ENCODE measurements at regions not wholly inside any gene's neighbourhood (a gene's known extent, or its start where the extent isn't known, plus 50 kb on each side); places are given as distances from the start of the nearest gene placed in this dataset.
"Not testable (repeated sequence)": the region's sequence is repeated elsewhere in the genome, so short reads cannot be mapped to it uniquely, and the experiment has no call there.

DNA sequence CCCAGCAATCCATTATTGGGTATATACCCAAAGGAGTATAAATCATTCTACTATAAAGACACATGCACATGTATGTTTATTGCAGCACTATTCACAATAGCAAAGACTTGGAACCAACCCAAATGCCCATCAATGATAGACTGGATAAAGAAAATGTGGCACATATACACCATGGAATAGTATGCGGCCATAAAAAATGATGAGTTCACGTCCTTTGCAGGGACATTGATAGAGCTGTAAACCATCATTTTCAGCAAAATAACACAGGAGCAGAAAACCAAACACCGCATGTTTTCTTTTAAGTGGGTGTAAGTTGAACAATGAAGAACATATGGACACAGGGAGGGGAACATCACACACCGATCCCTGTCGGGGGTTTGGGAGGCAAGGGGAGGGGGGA lies 56.7 kb downstream of the PALS2 start:
- peaks cover 59% of the 10 kb centered on the region for H3K9me3 Mint-ChIP-seq
- H3K36me3 Mint-ChIP-seq (ENCODE audit: low read depth): peaks cover 84% of the 10 kb centered on the region
- not testable (repeated sequence) for DNase-seq; H3K27ac Mint-ChIP-seq; H3K4me1 Mint-ChIP-seq; H3K4me3 Mint-ChIP-seq; H3K27me3 Mint-ChIP-seq (ENCODE audit: low read depth, poor library complexity)

DNA sequence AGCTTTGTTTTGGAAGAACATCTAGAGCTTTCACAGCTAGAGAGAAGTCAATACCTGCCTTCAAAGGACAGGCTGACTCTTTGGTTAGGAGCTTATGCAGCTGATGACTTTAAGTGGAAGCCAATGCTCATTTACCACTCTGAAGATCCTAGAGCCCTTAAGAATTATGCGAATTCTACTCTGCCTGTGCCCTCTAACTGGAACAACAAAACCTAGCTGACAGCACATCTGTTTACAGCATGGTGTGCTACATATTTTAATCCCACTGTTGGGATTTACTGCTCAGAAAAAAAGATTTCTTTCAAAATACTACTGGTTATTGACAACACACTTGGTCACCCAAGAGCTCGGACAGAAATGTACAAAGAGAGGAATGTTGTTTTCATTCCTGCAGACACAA lies 57.3 kb downstream of the PALS2 start:
- TF ChIP-seq, protein P1, sequence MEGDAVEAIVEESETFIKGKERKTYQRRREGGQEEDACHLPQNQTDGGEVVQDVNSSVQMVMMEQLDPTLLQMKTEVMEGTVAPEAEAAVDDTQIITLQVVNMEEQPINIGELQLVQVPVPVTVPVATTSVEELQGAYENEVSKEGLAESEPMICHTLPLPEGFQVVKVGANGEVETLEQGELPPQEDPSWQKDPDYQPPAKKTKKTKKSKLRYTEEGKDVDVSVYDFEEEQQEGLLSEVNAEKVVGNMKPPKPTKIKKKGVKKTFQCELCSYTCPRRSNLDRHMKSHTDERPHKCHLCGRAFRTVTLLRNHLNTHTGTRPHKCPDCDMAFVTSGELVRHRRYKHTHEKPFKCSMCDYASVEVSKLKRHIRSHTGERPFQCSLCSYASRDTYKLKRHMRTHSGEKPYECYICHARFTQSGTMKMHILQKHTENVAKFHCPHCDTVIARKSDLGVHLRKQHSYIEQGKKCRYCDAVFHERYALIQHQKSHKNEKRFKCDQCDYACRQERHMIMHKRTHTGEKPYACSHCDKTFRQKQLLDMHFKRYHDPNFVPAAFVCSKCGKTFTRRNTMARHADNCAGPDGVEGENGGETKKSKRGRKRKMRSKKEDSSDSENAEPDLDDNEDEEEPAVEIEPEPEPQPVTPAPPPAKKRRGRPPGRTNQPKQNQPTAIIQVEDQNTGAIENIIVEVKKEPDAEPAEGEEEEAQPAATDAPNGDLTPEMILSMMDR (IDR thresholded peaks at IDR 0.05): no peak
- Mint-ChIP-seq H3K4me3 (no peak overlapping the region), H3K36me3 (ENCODE audit: low read depth) (peaks cover 79% of the 10 kb centered on the region), H3K4me1 (no peaks in the 10 kb centered on the region), H3K27me3 (ENCODE audit: low read depth, poor library complexity) (no peaks in the 10 kb centered on the region), H3K9me3 (peaks cover 56% of the 10 kb centered on the region), H3K27ac (no peak overlapping the region)
- no peak for DNase-seq

DNA sequence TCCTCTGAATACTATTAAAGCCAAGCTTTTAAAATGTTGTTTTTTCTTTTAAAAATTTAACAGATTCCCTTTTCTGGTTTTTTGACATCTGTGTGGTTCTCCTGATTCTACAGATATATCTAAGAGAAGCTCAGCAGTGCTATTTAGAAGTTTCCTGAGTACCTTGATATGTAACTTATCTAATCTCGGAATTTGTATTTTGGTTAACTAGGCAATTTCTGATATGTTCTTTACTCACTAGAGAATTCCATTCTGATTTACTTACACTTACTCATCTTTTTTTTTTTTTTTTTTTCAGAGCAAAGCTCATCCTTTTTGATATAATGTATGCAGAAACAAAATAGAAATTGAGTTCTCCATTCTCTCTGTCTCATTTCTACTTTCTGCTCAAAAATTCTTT lies 63.8 kb downstream of the PALS2 start:
- no peak overlapping the region for H3K4me3 Mint-ChIP-seq
- H3K4me1 Mint-ChIP-seq: no peaks in the 10 kb centered on the region
- H3K9me3 Mint-ChIP-seq: peaks cover 19% of the 10 kb centered on the region
- no peak for DNase-seq
- no peak overlapping the region for H3K27ac Mint-ChIP-seq
- H3K27me3 Mint-ChIP-seq (ENCODE audit: low read depth, poor library complexity): no peaks in the 10 kb centered on the region
- TF ChIP-seq, protein P1 (IDR thresholded peaks at IDR 0.05): no peak
- peaks cover 62% of the 10 kb centered on the region for H3K36me3 Mint-ChIP-seq (ENCODE audit: low read depth)

DNA sequence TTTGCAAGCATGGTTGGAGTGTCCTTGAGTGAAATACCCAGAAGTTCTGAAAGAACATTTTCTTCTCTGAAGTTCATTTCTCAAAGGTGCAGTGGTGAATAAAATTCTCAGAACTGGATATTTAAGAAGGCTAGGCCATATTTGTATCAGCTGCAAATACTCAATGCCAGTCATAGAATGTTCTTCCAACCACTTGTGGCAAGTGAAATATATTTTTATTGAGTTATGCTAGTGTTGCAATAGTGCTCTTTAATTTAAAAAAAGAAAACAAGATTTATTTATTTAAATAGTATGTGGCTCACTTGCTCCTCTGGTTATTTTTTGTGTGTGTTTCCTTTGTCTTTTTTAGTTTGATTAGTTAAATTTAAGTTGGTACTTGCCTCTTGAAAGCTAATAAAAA lies 64.5 kb downstream of the PALS2 start:
- Mint-ChIP-seq H3K4me3 (no peak overlapping the region), H3K4me1 (no peaks in the 10 kb centered on the region), H3K9me3 (peaks cover 19% of the 10 kb centered on the region), H3K27me3 (ENCODE audit: low read depth, poor library complexity) (no peaks in the 10 kb centered on the region), H3K36me3 (ENCODE audit: low read depth) (peaks cover 62% of the 10 kb centered on the region), H3K27ac (no peak overlapping the region)
- TF ChIP-seq, protein P1 (IDR thresholded peaks at IDR 0.05): no peak
- no peak for DNase-seq

DNA sequence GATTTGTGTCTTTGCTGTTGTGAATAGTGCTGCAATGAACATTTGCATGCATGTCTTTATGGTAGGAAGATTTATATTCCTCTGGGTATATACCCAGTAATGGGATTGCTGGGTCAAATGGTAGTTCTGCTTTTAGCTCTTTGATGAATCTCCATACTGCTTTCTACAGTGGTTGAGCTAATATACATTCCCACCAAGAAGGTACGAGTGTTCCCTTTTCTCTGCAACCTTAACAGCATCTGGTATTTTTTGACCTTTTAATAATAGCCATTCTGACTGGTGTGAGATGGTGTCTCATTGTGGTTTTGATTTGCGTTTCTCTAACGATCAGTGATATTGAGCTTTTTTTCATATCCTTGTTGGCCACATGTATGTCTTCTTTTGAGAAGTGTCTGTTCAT lies 71.3 kb downstream of the PALS2 start:
- H3K27me3 Mint-ChIP-seq (ENCODE audit: low read depth, poor library complexity); H3K4me1 Mint-ChIP-seq; H3K4me3 Mint-ChIP-seq; H3K27ac Mint-ChIP-seq; DNase-seq: not testable (repeated sequence)
- H3K36me3 Mint-ChIP-seq (ENCODE audit: low read depth): peaks cover 74% of the 10 kb centered on the region
- peaks cover 25% of the 10 kb centered on the region for H3K9me3 Mint-ChIP-seq
